Stimulated activated naive CD4-positive, alpha-beta T cell (primary cell): ENCODE measurements at regions not wholly inside any gene's neighbourhood (a gene's known extent, or its start where the extent isn't known, plus 50 kb on each side); places are given as distances from the start of the nearest gene placed in this dataset.

ENCODE experiments used
- DNase-seq, 6 experiments: peaks; one replicate each; lab custom pipeline; 2025; lab: John Stamatoyannopoulos, UW

DNA sequence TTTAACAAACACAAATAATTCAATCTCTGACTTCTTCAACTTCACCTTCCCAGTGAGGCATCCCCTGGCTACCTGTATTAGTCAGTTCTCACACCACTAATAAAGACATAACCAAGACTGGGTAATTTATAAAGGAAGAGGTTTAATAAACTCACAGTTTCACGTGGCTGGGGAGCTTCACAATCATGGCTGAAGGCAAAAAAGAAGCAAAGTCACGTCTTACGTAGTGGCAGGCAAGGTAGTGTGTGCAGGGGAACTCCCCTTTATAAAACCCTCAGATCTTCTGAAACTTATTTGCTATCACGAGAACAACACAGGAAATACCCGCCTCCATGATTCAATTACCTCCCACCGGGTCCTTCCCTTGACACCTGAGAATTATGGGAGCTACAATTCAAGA, 478.5 kb downstream of the ADGRL2 start:
- no peak for DNase-seq

DNA sequence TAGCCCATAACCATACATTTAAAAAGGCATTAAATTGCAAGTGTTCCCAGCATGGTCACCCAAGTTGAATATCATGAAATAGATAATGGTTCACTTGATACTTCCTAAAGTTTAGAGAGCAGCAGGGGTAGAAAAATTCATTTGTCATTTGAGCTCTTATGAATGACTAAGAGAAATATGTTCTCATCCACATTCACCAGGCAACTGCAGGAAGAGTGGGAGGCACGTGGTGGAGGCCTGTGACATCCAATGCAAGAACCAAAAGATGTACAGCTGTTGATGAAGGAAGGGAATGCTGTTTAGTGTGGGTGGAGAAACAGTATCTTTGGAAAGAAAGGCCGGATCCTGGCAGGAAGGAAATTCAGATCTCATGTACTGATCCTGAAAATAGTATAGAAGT, 473.1 kb downstream of the ADGRL2 start:
- DNase-seq = no peak

DNA sequence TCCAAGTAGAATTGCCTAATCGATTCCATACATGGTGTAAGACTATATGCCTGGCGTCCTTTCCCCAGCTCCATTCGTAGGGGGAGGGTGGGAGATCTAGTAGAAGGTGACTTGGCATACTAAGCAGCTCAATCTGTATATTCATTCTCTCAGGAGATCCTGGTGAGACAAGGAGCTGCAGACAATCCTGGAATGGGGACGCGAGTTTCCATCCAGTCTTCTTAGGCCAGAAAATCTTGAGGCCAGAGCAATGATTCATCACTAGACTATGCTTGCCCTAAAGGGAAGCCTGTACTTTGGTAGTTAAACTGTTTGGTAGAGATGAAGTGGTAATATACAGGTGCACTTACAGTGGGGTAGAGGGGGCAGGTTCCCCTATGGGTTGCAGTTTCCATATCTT, 468.7 kb downstream of the ADGRL2 start:
- no peak for DNase-seq

DNA sequence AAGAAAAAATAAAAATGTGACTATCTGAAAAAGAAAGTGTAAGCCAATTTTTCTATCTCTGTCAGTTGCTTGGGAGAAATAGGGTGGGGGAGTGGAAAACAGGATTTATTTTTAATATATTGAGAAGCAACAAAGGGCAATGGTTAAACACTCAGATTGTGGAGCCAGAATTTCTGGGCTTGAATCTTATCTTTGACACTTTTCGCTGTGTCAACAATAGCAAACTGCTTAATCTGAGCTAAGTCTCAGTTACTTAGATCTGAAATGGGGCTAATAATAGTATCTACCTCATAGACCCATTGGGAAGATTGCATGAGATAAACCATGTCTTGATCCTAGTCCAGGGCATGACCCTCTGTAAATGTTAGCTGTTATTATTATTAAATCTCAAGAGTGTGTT, 468.1 kb downstream of the ADGRL2 start:
- DNase-seq = no peak

DNA sequence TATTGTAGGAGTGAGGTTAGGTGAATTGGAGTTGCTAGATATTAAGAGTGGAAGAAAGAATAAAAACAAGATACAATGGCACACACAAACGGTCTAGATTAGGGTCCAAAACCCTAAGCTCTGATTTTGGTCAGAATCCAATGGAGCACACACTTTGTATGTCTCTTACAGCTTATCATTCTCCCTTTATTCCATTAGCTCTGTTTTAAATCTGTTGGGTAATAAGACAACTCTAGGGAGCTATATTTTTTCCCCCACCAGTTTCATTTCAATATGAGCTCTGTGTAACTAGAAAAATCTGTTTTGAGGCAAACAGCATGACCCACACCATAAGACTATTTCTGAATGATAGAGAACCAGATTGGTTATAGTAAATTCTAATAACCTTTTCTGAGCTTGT, 465.6 kb downstream of the ADGRL2 start:
- DNase-seq = no peak

DNA sequence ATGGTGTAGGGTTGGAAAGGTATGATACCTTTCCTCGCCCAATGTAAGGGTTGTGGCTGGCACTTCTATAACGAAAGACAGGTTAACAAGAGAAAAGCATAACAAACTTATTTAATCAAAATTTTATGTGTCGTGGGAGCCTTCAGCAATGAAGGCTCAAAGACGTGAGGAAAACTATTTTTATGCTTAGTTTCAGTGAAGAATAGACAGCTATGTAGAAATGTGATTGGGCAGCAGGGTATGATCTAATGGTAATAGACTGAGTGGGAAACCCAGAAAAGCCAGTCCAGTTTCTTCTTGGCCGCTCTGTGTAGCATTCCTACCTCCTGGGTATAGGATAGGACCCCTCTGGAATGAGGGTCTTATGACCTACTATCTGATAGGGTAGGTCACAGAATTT, 464.7 kb downstream of the ADGRL2 start:
- DNase-seq = no peak

DNA sequence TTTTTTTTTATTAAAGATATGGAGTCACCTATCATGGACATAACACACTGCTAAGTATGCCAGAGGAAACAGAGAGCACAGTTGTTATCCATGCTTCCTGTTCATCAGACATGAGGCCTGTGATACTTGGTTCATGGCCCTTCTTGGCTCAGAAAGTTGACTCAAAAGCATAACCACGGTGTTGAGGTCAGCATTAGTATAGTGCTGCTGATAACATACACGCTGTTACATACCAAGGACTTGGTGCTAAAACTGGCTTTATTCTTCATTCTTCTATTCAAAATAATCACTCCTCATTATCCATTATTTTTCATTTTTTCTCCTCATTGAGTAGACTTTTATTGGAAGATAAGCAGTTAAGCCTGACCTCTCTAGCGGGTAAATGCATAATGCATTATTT, 464.1 kb downstream of the ADGRL2 start:
- DNase-seq = no peak

DNA sequence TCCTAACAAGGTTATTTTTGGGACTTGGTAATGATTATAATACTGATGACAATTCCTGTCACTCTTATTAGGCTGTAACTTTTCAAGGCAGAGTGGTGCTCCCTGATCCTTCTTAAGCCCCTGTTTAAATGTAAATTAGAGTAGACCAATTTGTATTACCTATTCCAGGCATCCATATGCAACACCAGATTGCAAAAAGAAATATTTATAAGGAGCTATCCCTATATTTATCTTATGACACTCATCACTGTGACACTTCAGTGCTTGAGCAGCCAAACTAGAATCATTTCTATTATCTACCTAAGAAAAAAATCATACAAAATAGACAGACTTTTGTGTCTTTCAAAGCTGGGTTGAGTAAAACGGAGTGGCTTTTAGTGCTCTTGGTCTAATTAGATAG, 462.7 kb downstream of the ADGRL2 start:
- DNase-seq = no peak

DNA sequence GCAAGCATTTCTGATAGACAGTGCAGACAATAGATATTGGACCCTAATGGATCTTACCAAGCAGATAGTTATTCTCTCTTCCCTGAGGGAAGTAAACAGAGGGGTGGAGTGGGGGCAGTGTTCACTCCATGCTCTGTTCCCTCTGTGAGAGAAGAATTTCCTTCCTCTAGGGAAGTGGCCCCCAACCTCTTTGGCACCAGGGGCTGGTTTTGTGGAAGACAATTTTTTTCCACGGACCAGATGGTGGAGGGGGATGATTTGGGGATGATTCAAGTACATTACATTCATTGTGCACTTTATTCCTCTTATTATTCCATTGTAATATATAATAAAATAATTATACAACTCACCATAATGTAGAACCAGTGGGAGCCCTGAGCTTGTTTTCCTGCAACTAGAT, 459.9 kb downstream of the ADGRL2 start:
- no peak for DNase-seq

DNA sequence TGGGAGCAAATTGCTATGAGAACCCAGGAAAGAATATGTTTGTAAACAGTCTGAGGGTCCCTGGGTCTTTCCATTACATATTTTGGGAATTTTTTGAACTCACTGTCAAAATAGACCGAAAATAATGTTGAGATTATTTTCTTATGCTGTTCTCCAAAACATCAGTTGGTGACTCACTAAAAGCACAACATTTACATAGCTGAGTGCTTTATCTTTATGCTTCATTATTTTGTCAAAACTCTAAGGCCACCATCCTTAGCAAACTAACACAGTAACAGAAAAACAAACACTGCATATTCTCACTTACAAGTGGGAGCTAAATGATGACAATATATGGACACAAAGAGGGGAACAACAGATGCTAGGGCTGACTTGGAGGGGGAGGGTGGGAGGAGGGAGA, 459.3 kb downstream of the ADGRL2 start:
- no peak for DNase-seq

DNA sequence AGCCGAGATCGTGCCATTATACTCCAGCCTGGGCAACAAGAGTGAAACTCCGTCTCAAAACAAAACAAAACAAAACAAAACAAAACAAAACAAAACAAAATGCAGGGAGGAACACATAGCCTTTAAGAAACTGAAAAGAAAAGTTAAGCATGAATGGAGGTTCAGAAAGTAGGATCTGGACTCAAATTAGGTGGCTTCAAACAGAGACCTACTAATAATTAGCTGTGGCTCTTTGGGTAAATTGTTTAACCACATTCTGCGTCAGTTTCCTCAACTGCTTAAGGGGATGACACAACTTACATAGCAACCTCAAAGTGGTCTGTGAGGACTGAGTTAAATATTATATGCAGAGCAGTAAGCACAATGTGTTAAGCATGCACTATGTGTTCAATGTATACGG, 458.2 kb downstream of the ADGRL2 start:
- no peak for DNase-seq

DNA sequence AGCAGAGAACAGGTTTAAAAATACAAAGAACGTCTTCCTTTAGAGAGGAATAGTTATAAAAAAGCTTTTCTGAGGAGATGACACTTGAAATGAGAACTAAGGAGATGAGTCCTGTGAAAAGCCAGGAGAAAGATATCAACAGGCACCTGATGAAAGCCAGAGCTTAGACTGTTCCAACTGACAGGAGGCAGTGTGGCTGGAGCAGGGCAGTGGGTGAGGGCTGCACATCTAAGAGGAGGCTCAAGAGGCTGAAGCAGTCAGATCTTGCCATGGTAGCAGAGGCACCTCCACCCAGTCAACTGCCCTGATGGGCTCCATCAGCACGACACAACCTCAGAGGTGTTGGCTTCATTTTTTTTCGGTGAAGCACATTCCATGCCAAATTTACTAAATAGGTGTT, 445.3 kb downstream of the ADGRL2 start:
- no peak for DNase-seq

DNA sequence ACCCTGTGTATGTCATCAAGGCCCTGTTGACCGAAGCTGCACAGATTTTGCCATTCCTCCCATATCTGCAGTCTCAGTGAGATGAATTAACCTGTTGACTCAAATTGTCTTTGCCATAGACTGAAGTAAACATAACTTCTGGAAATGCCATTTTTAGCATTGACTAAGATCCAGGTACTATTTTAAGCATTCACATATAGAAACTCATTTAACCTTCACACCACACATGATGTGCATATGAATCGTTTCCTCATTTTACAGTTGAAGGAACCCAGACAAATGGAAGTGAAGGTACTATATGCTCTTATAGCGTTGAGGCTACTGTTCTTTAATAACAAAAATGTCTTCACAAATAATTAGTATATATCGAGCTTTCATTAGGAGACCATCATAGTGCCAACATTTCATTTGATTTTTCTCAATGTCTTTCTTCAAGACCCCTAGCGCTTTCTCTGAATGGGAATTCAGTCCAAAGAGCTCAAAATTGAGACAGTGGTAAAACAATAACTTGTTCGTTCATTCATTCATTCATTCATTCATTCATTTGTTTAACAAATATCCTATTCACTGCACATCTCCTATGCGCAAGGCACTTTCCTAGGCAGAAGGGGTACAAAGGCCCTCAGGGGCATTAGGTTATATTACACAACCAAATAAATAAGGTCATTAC, 444.7 kb downstream of the ADGRL2 start:
- no peak for DNase-seq

DNA sequence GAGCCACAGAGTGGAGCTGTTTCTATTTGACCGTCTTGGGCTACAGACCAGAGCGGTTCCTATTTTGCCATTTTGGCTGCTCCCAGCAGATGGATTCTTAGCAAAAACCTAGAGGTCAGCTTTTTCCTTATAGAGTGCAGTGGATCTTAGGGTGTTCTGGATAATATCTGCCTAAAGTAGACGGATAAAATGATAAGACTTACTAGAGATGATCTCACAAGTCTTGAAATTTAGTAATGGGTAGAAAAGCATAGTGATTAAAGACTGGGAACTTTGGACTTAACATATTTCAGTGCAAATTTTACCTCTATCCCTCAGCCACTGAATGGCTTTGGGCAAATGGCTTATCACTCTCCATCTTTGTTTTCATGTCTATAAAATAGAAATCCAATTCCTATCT, 439.8 kb downstream of the ADGRL2 start:
- no peak for DNase-seq

DNA sequence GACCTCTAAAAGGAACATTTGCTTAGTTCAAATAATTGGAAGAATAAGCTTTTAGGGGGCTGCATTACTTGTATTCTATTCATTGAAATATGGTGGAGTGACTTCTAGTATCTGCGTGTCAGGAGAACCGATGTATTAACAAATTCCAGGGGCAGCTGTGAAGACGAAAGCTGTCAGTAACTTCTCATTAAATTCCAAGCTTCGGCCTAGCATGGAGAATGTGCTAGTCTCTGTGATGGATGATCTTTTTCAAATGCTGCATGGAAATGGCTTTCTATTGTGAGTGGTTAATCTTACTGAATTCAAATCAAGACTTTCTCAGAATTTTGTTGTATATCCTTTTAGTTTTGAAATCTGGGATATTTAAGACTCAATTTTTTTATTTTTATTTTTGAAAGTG, 429.9 kb downstream of the ADGRL2 start:
- DNase-seq = no peak

DNA sequence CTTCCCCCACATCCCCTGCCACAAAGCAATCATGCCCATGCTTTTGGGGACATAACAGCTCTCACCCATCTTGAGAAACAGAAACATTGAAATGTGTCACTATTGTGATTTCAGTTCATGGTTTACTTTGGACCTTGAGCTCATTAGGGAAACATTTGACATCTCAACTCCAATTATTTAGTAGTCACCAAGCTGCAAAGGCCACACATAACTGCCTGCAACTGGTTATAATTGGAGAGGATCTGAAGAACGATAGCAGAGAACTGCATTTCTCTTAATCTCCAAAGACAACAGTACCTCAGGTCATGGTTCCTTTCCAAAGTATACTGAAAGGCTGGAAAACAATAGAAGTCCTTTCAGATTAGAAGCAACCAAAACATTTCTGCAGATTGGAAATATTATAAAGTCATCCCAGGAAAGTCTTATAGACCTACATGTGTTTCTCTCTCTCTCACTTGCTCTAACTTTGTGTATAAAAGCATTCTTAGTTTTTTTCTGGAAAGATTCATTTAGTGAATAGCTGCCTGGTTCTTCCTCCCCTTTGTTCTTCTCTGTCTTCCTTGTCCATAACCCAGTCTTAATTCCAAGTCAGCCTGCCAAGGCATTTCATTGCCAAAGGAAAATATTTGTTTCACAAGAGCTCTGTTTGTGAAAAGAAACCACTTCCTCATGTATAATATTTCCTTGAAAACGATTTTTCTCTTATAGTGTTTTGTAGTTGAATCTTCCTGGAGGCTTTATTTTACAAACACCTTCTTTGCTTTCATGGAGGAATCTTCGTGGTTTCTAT, 426.8 kb downstream of the ADGRL2 start:
- no peak for DNase-seq

DNA sequence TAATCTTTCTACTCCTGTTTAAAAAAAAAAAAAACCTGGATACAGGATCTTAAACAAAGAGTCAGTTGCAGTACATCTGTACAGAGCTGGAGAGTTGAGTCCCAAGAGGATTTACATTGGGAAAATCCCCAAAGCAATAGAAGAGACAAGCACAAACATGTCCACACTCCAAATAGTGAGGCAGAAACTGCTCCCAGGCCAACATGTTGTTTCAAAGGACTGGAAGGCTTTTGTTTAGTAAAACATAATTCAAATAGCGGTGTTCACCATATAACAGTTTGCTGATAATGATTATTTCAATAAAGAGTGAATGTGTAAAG, 425.4 kb downstream of the ADGRL2 start:
- no peak for DNase-seq

DNA sequence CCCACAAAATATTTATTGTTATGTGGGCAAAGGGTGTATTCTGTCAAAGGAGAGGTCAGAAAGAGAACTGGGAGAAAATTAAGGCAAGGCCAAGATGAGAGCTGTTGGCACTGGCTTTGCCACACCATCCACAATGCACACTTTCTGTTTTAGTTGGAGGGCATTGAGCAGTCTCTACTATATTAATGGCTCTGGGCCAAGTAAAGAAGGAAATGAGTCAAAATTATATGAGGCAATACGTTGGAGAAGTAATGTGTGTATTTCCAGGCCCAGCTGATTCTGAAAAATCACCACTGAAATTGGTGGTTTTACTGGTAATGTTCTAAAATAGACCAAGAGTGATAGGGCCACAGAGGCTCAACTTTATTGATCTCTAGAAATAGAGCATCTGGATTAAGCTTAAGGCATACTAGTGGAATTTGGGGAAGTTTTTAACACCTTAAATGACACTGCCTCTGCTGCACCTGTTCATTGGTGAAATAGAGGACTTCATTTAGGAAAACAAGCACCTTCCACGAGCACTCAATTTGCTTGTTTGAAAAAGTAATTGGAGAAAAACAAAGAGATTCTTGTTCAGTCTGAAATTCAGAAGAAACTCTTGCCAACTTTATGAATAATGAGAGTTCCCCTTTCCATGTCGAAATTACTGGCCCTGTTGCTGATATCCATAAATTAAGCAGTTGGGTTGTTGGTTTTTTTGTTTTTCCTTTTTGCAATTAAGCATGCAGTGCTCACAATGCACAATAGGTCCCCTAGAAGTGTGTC, 424.9 kb downstream of the ADGRL2 start:
- no peak for DNase-seq

DNA sequence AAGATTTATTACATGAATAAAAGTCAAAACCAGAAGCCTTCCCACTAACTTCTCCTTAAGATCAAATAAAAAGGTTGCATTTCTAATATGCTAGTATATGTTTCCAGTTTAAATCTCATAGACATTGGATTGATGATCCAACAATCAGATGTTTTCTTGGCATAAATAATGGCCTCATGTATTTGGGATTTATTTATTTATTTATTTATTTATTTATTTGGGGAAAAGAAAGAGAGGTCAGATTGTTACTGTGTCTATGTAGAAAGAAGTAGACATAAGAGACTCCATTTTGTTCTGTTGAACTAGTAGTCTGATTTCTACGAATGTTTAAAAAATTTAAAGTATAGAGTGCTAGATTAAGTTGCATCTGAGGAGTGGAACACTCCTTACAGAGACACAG, 422.4 kb downstream of the ADGRL2 start:
- DNase-seq = no peak

DNA sequence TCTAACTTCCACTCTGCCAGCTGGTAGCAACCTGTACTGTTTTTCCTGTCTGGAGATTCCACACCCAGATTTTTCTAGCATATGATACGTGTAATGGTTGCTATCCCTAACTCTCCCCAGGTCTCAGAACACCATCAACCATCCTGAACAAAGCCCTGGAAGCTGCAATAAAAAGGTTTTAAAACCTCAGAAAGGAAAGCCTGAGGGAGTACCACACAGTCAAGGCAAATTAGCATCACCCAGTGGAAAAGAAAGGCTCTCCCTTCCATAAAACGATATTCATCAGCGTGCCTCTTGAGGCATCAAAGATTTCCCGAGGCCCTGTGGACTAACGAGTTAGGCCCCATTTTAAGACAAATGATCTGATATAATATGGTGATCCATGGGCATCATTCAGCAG, 421.0 kb downstream of the ADGRL2 start:
- DNase-seq = no peak

DNA sequence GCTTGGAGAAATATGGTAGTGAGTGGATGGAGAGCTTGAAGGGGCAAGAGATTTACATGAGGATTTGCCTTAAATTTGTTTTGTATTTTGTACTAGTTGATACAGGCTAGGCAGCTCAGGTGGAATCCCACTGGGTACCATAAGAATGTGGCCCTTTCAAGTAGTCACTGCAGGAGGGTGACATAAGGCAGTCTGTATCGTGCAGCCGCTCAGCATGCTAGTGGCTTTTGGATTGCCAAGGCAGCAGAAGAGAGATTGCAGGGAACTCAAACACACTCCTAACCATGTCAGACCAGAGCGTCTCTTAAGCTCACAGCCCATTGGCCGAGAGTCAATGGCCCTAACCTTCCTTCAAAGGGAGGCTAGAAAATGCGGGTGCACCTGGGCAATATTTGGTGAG, 420.0 kb downstream of the ADGRL2 start:
- no peak for DNase-seq

DNA sequence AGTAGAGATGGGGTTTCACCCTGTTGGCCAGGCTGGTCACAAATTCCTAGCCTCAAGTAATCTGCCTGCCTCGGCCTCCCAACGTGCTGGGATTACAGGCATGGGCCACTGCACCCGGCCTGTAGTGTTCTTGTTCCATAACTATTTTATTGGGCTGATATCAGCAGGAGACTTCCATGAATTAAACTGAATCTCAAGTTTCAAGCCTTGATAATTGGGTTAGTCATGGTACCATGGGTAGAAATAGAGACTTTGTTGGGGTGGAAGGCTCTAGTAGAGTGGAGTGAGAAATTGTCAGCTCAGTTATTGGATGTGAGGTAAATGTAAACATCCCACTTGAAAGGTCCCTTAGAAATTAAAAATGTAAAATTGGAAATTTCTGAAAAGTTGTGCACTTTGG, 419.1 kb downstream of the ADGRL2 start:
- no peak for DNase-seq

DNA sequence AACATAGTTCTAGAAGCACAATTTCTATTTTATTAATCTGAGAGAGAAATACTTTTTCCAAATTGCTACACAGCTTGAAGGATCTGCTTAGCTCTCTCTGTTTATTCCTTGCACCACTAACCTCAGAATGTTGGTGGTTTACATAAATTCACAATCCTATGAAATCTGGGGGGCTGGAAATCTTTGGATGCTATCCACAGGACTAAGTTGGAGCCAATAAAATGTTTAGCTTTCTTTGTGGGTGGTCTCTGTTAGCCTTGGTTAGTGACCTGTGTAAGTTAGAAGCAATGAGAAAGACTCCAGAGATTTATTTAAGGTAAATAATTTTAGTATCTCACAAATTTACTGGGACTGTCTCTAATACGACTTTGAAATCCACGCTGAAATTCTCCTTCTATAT, 418.1 kb downstream of the ADGRL2 start:
- no peak for DNase-seq

DNA sequence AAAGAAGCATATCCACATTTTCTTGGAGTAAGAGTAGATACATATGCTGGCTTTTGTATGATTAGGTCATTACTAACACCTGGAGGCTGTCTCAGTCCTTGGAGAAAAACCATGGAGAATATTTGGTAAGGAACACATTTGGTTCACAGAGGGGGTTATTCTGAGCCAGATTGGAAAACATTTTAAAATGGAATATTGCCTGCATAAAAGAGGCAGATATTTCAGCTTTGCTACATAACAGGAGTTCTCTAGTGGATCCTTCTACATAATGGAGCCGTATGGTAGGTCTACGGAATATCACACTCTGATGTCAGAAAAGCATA, 415.1 kb downstream of the ADGRL2 start:
- DNase-seq = no peak
